Muscle of leg (tissue), 3 donors: ENCODE measurements at regions not wholly inside any gene's neighbourhood (a gene's known extent, or its start where the extent isn't known, plus 50 kb on each side); places are given as distances from the start of the nearest gene placed in this dataset.

Source experiments
- DNase-seq: peaks from one replicate; pipeline ENCODE4 v3.0.0; 2013
- H3K27ac ChIP-seq: one replicate; pipeline ENCODE4 v1.5.1; 2013; ENCODE audit warnings: mild to moderate bottlenecking, low read length, control low read depth
- H3K27me3 ChIP-seq: one replicate; pipeline ENCODE4 v1.6.1; 2013; ENCODE audit warnings: low read length; ENCODE audit not compliant: control insufficient read depth, insufficient read depth
- H3K36me3 ChIP-seq: one replicate; pipeline ENCODE4 v1.6.1; 2013; ENCODE audit warnings: low read length; ENCODE audit not compliant: control insufficient read depth, insufficient read depth
- H3K4me1 ChIP-seq: one replicate; pipeline ENCODE4 v1.6.1; 2013; ENCODE audit warnings: low read length; ENCODE audit not compliant: control insufficient read depth, insufficient read depth
- H3K4me3 ChIP-seq: one replicate; pipeline ENCODE4 v1.5.1; 2013; ENCODE audit warnings: low read length, control low read depth
- H3K9me3 ChIP-seq: replicated peaks from 2 replicates; pipeline ENCODE4 v1.6.1; 2013; ENCODE audit warnings: low read depth, low read length; ENCODE audit not compliant: control insufficient read depth
- WGBS: methylation state at CpG from one replicate; pipeline ENCODE4 v1.1.5; 2013; ENCODE audit warnings: missing lambda C conversion rate; ENCODE audit not compliant: insufficient coverage; 5-methylcytosine and 5-hydroxymethylcytosine counted together

DNA sequence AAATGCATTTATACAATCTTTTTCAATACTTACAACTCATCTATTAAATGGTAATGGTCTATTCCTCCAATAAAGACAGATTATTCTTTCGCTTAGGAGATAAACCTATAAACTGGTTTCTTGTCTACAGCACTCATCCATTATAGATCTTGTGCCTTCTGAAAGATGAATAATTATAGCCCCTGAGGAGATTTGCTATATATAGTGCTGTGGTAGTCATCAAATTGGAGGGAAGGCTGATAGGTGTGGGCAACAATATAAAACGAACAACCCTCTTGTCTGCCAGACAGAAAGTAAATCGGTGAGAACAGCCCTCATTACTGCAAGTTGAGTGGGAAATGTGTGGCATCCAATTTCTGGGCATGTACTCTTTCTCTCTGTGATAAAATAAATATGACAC lies 292.5 kb upstream of the CNR1 start:
- no peaks in the 10 kb centered on the region for H3K9me3 ChIP-seq
- H3K4me1 ChIP-seq, result no peaks in the 10 kb centered on the region
- WGBS, result no CpG with 5 or more reads among the region's 3 CpGs
- no peak for DNase-seq
- H3K36me3 ChIP-seq, result no peaks in the 10 kb centered on the region
- no peak overlapping the region for H3K4me3 ChIP-seq
- H3K27ac ChIP-seq, result no peak overlapping the region
- H3K27me3 ChIP-seq, result no peaks in the 10 kb centered on the region

- Histone ChIP-seq H3K27ac (no peak overlapping the region), H3K4me1 (no peaks in the 10 kb centered on the region), H3K4me3 (no peak overlapping the region), H3K27me3 (no peaks in the 10 kb centered on the region), H3K36me3 (no peaks in the 10 kb centered on the region), H3K9me3 (no peaks in the 10 kb centered on the region)
- no peak for DNase-seq
- no CpG with 5 or more reads among the region's 1 CpG for WGBS
These were observed 290.2 kb upstream of the CNR1 start for GRCh38 chr6:88456221-88456859.

DNA sequence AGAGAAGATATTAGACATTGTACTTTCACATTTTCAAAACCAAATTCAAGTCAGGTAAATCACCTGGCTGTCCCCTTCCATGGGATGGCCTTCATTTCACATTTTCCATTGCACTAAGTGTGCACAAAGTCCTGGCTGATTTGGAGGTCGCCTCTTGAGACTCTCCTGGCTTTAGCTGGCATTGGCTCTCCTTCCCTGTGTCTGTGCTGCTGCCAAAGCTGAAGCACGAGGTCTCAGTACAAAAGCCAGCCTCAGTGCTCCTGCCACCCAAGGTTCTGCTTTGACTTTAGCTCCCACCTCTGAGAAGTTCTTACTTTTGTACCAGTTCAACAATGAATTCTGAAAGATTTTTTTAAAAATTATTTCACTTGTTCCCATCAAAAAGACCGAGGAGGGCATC lies 289.2 kb upstream of the CNR1 start:
- Histone ChIP-seq H3K9me3 (no peaks in the 10 kb centered on the region), H3K4me3 (no peak overlapping the region), H3K27me3 (no peaks in the 10 kb centered on the region), H3K27ac (no peak overlapping the region), H3K4me1 (no peaks in the 10 kb centered on the region), H3K36me3 (no peaks in the 10 kb centered on the region)
- no peak for DNase-seq
- 50% methylated on average over 2 of the region's 3 CpGs for WGBS

DNA sequence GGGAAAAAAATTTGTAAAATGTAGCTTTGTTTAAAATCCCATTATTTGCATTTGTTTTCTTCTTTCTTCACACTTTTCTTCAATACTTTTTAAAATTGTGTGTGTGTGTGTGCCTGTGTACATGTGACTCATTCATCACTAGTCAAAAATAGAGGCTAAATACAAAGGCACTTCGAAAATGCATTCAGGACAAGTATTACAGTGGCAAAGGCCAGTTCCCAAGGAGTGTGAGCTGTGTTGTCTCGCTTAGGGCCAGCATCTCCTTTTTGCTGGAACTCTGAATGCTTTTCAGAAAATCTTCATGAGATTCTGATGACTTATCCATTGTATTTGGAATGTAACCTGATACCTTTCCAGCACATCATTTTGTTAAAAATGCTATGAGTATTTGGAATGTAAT lies 288.5 kb upstream of the CNR1 start:
- DNase-seq, result no peak
- WGBS, result no CpG with 5 or more reads among the region's 2 CpGs
- H3K27ac ChIP-seq, result no peak overlapping the region
- no peaks in the 10 kb centered on the region for H3K4me1 ChIP-seq
- no peaks in the 10 kb centered on the region for H3K36me3 ChIP-seq
- H3K27me3 ChIP-seq, result no peaks in the 10 kb centered on the region
- H3K9me3 ChIP-seq, result no peaks in the 10 kb centered on the region
- H3K4me3 ChIP-seq, result no peak overlapping the region

DNA sequence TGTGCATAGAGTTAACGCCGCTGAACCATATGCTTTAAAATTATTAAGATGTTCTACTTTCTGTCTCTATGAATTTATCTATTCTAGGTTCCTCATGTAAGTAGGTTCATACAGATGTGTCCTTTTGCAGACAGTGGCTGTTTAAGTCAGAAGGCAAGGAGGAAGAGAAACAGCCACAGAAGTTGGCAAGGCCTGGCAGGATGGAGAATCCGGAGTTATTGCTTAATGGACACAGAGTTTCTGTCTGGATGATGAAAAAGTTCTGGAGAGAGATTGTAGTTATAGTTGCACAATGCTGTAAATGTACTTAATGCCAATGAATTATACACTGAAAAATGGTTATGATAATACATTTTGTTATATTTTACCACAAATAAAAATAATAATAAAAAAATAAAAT lies 283.6 kb upstream of the CNR1 start:
- H3K36me3 ChIP-seq, result no peaks in the 10 kb centered on the region
- DNase-seq, result no peak
- 100% methylated on average over 1 of the region's 3 CpGs for WGBS
- no peaks in the 10 kb centered on the region for H3K27me3 ChIP-seq
- H3K9me3 ChIP-seq, result no peaks in the 10 kb centered on the region
- H3K4me3 ChIP-seq, result no peak overlapping the region
- H3K27ac ChIP-seq, result no peak overlapping the region
- H3K4me1 ChIP-seq, result no peaks in the 10 kb centered on the region

- Histone ChIP-seq H3K27ac (no peak overlapping the region), H3K36me3 (no peaks in the 10 kb centered on the region), H3K4me1 (no peaks in the 10 kb centered on the region), H3K4me3 (no peak overlapping the region), H3K9me3 (no peaks in the 10 kb centered on the region), H3K27me3 (no peaks in the 10 kb centered on the region)
- WGBS, result no CpG with 5 or more reads among the region's 2 CpGs
- DNase-seq, result peak; percentile 1
These were observed 279.2 kb upstream of the CNR1 start for GRCh38 chr6:88445188-88445965.

GRCh38 chr6:88443554-88443953 lies 277.4 kb upstream of the CNR1 start:
- Histone ChIP-seq H3K27me3 (no peaks in the 10 kb centered on the region), H3K9me3 (no peaks in the 10 kb centered on the region), H3K27ac (no peak overlapping the region), H3K4me3 (no peak overlapping the region), H3K36me3 (no peaks in the 10 kb centered on the region), H3K4me1 (no peaks in the 10 kb centered on the region)
- no peak for DNase-seq
- WGBS, result no CpG with 5 or more reads among the region's 1 CpG

DNA sequence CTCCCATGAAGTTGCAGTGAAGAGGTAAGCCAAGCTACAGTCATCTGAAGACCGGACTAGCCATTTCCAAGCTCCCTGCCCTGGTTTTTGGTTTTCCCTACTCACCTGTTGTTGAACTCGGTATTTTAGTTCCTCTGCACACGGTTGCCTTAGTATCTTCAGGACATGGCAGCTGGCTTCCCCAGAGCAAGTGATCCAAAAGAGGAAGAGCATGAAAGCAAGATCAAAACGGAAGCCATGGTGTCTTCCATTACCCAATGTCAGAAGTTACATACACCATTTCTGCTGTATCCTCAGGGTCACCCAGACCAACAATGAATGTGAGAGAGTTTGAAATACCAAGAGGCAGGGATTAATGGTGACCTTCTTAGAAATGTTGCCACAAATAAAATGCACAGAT lies 276.6 kb upstream of the CNR1 start:
- no peak overlapping the region for H3K4me3 ChIP-seq
- H3K36me3 ChIP-seq, result no peaks in the 10 kb centered on the region
- 87% methylated on average over 3 of the region's 4 CpGs for WGBS
- no peaks in the 10 kb centered on the region for H3K27me3 ChIP-seq
- no peaks in the 10 kb centered on the region for H3K4me1 ChIP-seq
- no peak overlapping the region for H3K27ac ChIP-seq
- no peaks in the 10 kb centered on the region for H3K9me3 ChIP-seq
- no peak for DNase-seq

GRCh38 chr6:88441346-88441745 lies 275.2 kb upstream of the CNR1 start:
- H3K9me3 ChIP-seq, result no peaks in the 10 kb centered on the region
- no peak overlapping the region for H3K4me3 ChIP-seq
- no peaks in the 10 kb centered on the region for H3K4me1 ChIP-seq
- H3K36me3 ChIP-seq, result no peaks in the 10 kb centered on the region
- no peak for DNase-seq
- 64% methylated on average over 4 of the region's 4 CpGs for WGBS
- H3K27ac ChIP-seq, result no peak overlapping the region
- no peaks in the 10 kb centered on the region for H3K27me3 ChIP-seq

GRCh38 chr6:88428068-88428467 lies 261.9 kb upstream of the CNR1 start:
- no peak overlapping the region for H3K4me3 ChIP-seq
- H3K4me1 ChIP-seq, result no peaks in the 10 kb centered on the region
- H3K27ac ChIP-seq, result no peak overlapping the region
- no peak for DNase-seq
- H3K27me3 ChIP-seq, result no peaks in the 10 kb centered on the region
- no peaks in the 10 kb centered on the region for H3K9me3 ChIP-seq
- no CpG with 5 or more reads among the region's 1 CpG for WGBS
- H3K36me3 ChIP-seq, result no peaks in the 10 kb centered on the region
